IMR-90 (cell line): ENCODE measurements at regions not wholly inside any gene's neighbourhood (a gene's known extent, or its start where the extent isn't known, plus 50 kb on each side); places are given as distances from the start of the nearest gene placed in this dataset.

Source experiments
- ATAC-seq: fragments of 200-7000 bp; cut with Tn5 transposase; 2 replicates; pipeline ENCODE4 v1.9.1; 2020; ENCODE audit warnings: low read depth, mild to moderate bottlenecking, moderate library complexity
- BruUV-seq: library from RNA; stranded (reverse); fragments of 400-500 nt; replicated peaks from 2 replicates; lab custom pipeline; 2021; lab: Mats Ljungman, UMichigan
- CTCF ChIA-PET: fragments of 300-600 bp; formaldehyde crosslinking; extraction: SDS; loops from one replicate; lab custom pipeline; 2021; ENCODE audit warnings: antibody characterized with exemption; lab: Yijun Ruan, JAX
- POLR2A ChIA-PET: fragments of 300-600 bp; sonication (Branson Sonifier 250); formaldehyde crosslinking; loops from one replicate; lab custom pipeline; 2022; ENCODE audit warnings: antibody characterized with exemption; ENCODE audit not compliant: unreplicated experiment; lab: Charles Lee
- DNase-seq: peaks from one replicate; pipeline ENCODE4 v3.0.0; 2013
- H2AFZ ChIP-seq: replicated peaks from 2 replicates; pipeline ENCODE3; 2013; ENCODE audit warnings: low read length, mild to moderate bottlenecking; ENCODE audit not compliant: poor library complexity
- H2AK5ac ChIP-seq: 2 replicates; pipeline ENCODE4 v1.6.1; 2013; ENCODE audit warnings: low read depth, low read length, inconsistent platforms
- H2AK9ac ChIP-seq: replicated peaks from 2 replicates; pipeline ENCODE3; 2013; ENCODE audit warnings: mild to moderate bottlenecking, low read depth, low read length, moderate library complexity; ENCODE audit not compliant: poor library complexity
- H2BK120ac ChIP-seq: 2 replicates; pipeline ENCODE4 v1.6.1; 2013; ENCODE audit warnings: low read depth, low read length, inconsistent platforms
- H2BK15ac ChIP-seq: 3 replicates; pipeline ENCODE4 v1.6.1; 2013; ENCODE audit warnings: low read depth, low read length, inconsistent platforms
- H2BK20ac ChIP-seq: 2 replicates; pipeline ENCODE4 v1.6.1; 2013; ENCODE audit warnings: low read depth, mild to moderate bottlenecking, inconsistent platforms, low read length, moderate library complexity
- H2BK5ac ChIP-seq: 2 replicates; pipeline ENCODE4 v1.6.1; 2013; ENCODE audit warnings: mild to moderate bottlenecking, low read depth, low read length, inconsistent platforms; ENCODE audit not compliant: poor library complexity, severe bottlenecking
- H3K14ac ChIP-seq: replicated peaks from 2 replicates; pipeline ENCODE4 v1.6.1; 2013; ENCODE audit warnings: low read depth, low read length, inconsistent platforms
- H3K18ac ChIP-seq: 2 replicates; pipeline ENCODE4 v1.6.1; 2013; ENCODE audit warnings: low read depth, low read length, control low read depth
- H3K23ac ChIP-seq: 2 replicates; pipeline ENCODE4 v1.6.1; 2013; ENCODE audit warnings: low read depth, low read length, inconsistent platforms
- H3K27ac ChIP-seq: 2 replicates; pipeline ENCODE4 v1.5.1; 2013; ENCODE audit warnings: mild to moderate bottlenecking, control low read depth, low read length; ENCODE audit not compliant: insufficient read depth
- H3K27me3 ChIP-seq: 2 replicates; pipeline ENCODE4 v1.6.1; 2013; ENCODE audit warnings: low read length; ENCODE audit not compliant: control insufficient read depth, insufficient read depth
- H3K36me3 ChIP-seq: 2 replicates; pipeline ENCODE4 v1.6.1; 2013; ENCODE audit warnings: low read length, mixed read lengths; ENCODE audit not compliant: control insufficient read depth, insufficient read depth
- H3K4ac ChIP-seq: 2 replicates; pipeline ENCODE4 v1.6.1; 2013; ENCODE audit warnings: low read depth, low read length, inconsistent platforms
- H3K4me1 ChIP-seq: 2 replicates; pipeline ENCODE4 v1.6.1; 2013; ENCODE audit warnings: low read length, mixed read lengths; ENCODE audit not compliant: control insufficient read depth, insufficient read depth
- H3K4me2 ChIP-seq: 2 replicates; pipeline ENCODE4 v1.6.1; 2013; ENCODE audit warnings: low read depth, mild to moderate bottlenecking, control low read depth, low read length, moderate library complexity
- H3K4me3 ChIP-seq: 2 replicates; pipeline ENCODE4 v1.5.1; 2013; ENCODE audit warnings: low read depth, mild to moderate bottlenecking, control low read depth, low read length, moderate library complexity; ENCODE audit not compliant: insufficient read depth
- H3K56ac ChIP-seq: 2 replicates; pipeline ENCODE4 v1.6.1; 2013; ENCODE audit warnings: low read length, inconsistent platforms; ENCODE audit not compliant: insufficient read depth; ENCODE audit errors: extremely low read depth
- H3K79me1 ChIP-seq, 2 experiments: 2 replicates each; pipeline ENCODE4 v1.6.1; 2013; ENCODE audit warnings: low read length in 2 of 2, inconsistent platforms in 1 of 2, low read depth in 1 of 2
- H3K9ac ChIP-seq: 2 replicates; pipeline ENCODE4 v1.6.1; 2013; ENCODE audit warnings: low read depth, low read length, control low read depth
- H3K9me1 ChIP-seq: 2 replicates; pipeline ENCODE4 v1.6.1; 2013; ENCODE audit warnings: low read length, inconsistent platforms; ENCODE audit not compliant: insufficient read depth
- H3K9me3 ChIP-seq: 2 replicates; pipeline ENCODE4 v1.6.1; 2013; ENCODE audit warnings: low read length; ENCODE audit not compliant: control insufficient read depth, insufficient read depth
- H4K20me1 ChIP-seq: 2 replicates; pipeline ENCODE4 v1.6.1; 2013; ENCODE audit warnings: low read length, inconsistent platforms; ENCODE audit not compliant: insufficient read depth
- H4K5ac ChIP-seq: 2 replicates; pipeline ENCODE4 v1.6.1; 2013; ENCODE audit warnings: mild to moderate bottlenecking, low read depth, low read length, control low read depth
- H4K8ac ChIP-seq, 2 experiments: 2 replicates each; pipeline ENCODE4 v1.6.1; 2013; ENCODE audit warnings: low read depth in 2 of 2, low read length in 2 of 2, control low read depth in 1 of 2, inconsistent platforms in 1 of 2
- H4K91ac ChIP-seq: 2 replicates; pipeline ENCODE4 v1.6.1; 2013; ENCODE audit warnings: low read depth, low read length, inconsistent platforms; ENCODE audit not compliant: insufficient read depth
- RAD21 ChIP-seq: IDR thresholded peaks from 2 replicates; pipeline ENCODE4 v1.6.1; 2012; ENCODE audit warnings: low read length, improper control_type of control experiment
- WGBS, 2 experiments: methylation state at CpG; one replicate each; pipeline versions ENCODE4 v1.1.5 to v1.1.7; 2013; ENCODE audit warnings: missing lambda C conversion rate in 2 of 2; ENCODE audit not compliant: insufficient read length in 1 of 2; ENCODE audit errors: extremely low coverage in 2 of 2; 5-methylcytosine and 5-hydroxymethylcytosine counted together
- dilution Hi-C: fragments of 300-500 bp; cut with HindIII; formaldehyde crosslinking; loops from one replicate; pipeline ENCODE4 v1.14.3; 2018; ENCODE audit warnings: low sequenced_read_pairs; ENCODE audit not compliant: unreplicated experiment
- in situ Hi-C: fragments of 300-500 bp; cut with MboI; formaldehyde crosslinking; loops from 3 replicates; pipeline ENCODE4 v1.14.3; 2019; ENCODE audit warnings: low sequenced_read_pairs, inconsistent platforms, mixed read lengths
- intact Hi-C: fragments of 100-400 bp; cut with micrococcal nuclease; formaldehyde crosslinking; loops from 2 replicates; pipeline ENCODE4 v1.10.0; 2022

DNA sequence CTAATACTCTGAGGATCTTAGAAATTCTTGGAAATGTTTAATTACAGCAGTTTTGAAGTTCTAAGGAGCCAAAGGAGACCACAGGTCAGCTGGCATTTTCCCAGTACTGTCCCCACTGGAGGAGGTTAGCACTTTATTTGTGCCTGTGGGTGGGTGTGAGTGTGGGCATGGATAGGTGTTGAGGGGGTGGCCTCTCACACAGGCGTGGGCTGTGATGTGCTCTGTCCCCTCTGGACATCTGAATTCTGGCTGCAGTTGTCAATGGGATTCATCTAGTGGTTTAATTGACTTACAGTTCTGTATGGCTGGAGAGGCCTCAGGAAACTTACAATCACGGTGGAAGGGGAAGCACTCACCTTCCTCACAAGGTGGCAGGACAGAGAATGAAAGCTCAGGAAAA is 135.4 kb upstream of the NAMPT start:
- intact Hi-C loops = no loop called here
- H3K36me3 ChIP-seq = no peaks in the 10 kb centered on the region
- no peak overlapping the region for H3K9ac ChIP-seq
- 0 out of 4 replicates have a peak, but pooled peaks cover 0 to 3% of the 10 kb centered on the region in 2 experiments for H3K79me1 ChIP-seq
- H2AK9ac ChIP-seq = no peak overlapping the region
- peak overlapping the region; percentile 49 for H3K18ac ChIP-seq
- H2AK5ac ChIP-seq = peak overlapping the region; percentile 80
- H2BK120ac ChIP-seq = peak overlapping the region; percentile 81; the same call in 1 of the 2 replicates
- no peak overlapping the region for H3K4me3 ChIP-seq
- H4K91ac ChIP-seq = peak overlapping the region; percentile 80; the same call in 1 of the 2 replicates
- H3K27ac ChIP-seq = no peak overlapping the region
- H2AFZ ChIP-seq = no peak overlapping the region
- no peaks in the 10 kb centered on the region for H3K27me3 ChIP-seq
- H2BK15ac ChIP-seq = no peak overlapping the region
- no peak overlapping the region; the same call in 1 of the 2 replicates for H3K4ac ChIP-seq
- H2BK5ac ChIP-seq = no peak overlapping the region
- in situ Hi-C loops = no loop called here
- H3K14ac ChIP-seq = no peak overlapping the region
- 0 out of 2 replicates have a peak, but pooled peaks cover 2% of the 10 kb centered on the region for H4K20me1 ChIP-seq
- POLR2A ChIA-PET = no interaction called here
- H3K9me3 ChIP-seq = no peaks in the 10 kb centered on the region; the same call in none of the 2 replicates
- BruUV-seq = no TSS peak
- CTCF ChIA-PET = no interaction called here
- H3K4me2 ChIP-seq = no peak overlapping the region
- no peak overlapping the region for H3K56ac ChIP-seq
- no peak overlapping the region; the same call in 1 of the 2 replicates for H2BK20ac ChIP-seq
- TF ChIP-seq RAD21 = no peak
- no CpG with 5 or more reads among the region's 2 CpGs for WGBS, 2 experiments
- ATAC-seq = no peak
- no peak overlapping the region for H3K23ac ChIP-seq
- peaks cover 20% of the 10 kb centered on the region for H3K4me1 ChIP-seq
- dilution Hi-C loops = no loop called here
- no peak overlapping the region; a peak in 1 of 4 replicates for H4K8ac ChIP-seq
- H4K5ac ChIP-seq = peak overlapping the region; percentile 28; the same call in 1 of the 2 replicates
- DNase-seq = no peak
- H3K9me1 ChIP-seq = peaks cover 15% of the 10 kb centered on the region
